A549 (cell line): ENCODE measurements at regions not wholly inside any gene's neighbourhood (a gene's known extent, or its start where the extent isn't known, plus 50 kb on each side); places are given as distances from the start of the nearest gene placed in this dataset.

Experiments
- ATAC-seq, 2 experiments: fragments of 200-7000 bp in 1 of 2; fragments of >200 bp in 1 of 2; cut with Nextera tagmentation in 1 of 2; cut with Tn5 transposase in 1 of 2; 3 replicates each; pipeline versions ENCODE4 v1.8.0 to v1.9.1; 2018 to 2020; ENCODE audit warnings: mild to moderate bottlenecking in 1 of 2, moderate library complexity in 1 of 2
- CTCF ChIA-PET: fragments of 300-600 bp; sonication (Branson Sonifier 250); formaldehyde crosslinking; extraction: SDS; loops from one replicate; lab custom pipeline; 2021; ENCODE audit warnings: antibody characterized with exemption, inconsistent platforms; lab: Yijun Ruan, JAX
- POLR2A ChIA-PET: fragments of 350-600 bp; formaldehyde crosslinking; extraction: SDS; loops from one replicate; lab custom pipeline; 2021; ENCODE audit warnings: antibody characterized with exemption, inconsistent platforms; lab: Yijun Ruan, JAX
- DNase-seq, 2 experiments: peaks; one replicate each; pipeline versions ENCODE4 v3.0.0 to v3.0.0-alpha.2; 2011 to 2016; ENCODE audit warnings: low read depth in 1 of 2, low spot score in 1 of 2
- FAIRE-seq: peaks from 2 replicates; lab custom pipeline; 2011; peaks lifted over from hg19 to GRCh38; lab: Jason Lieb, UNC
- H3K27ac ChIP-seq, 2 experiments: fragments of >200 bp; sonication (Bioruptor Twin); formaldehyde crosslinking; 3 replicates each; pipeline ENCODE4 v1.5.1; 2016 to 2017
- H3K4me1 ChIP-seq: fragments of >200 bp; sonication (Bioruptor Twin); formaldehyde crosslinking; 3 replicates; pipeline ENCODE4 v1.6.1; 2016
- H3K4me2 ChIP-seq: fragments of >200 bp; sonication (Bioruptor Twin); formaldehyde crosslinking; 3 replicates; pipeline ENCODE4 v1.6.1; 2016
- H3K4me3 ChIP-seq: fragments of >200 bp; sonication (Bioruptor Twin); formaldehyde crosslinking; 3 replicates; pipeline ENCODE4 v1.5.1; 2016
- H3K9me3 ChIP-seq: fragments of >200 bp; sonication (Bioruptor Twin); formaldehyde crosslinking; 3 replicates; pipeline ENCODE4 v1.6.1; 2016
- BCL3 ChIP-seq: fragments of >200 bp; sonication (Bioruptor Twin); formaldehyde crosslinking; IDR thresholded peaks from 3 replicates; pipeline ENCODE4 v1.6.1; 2016
- CEBPB ChIP-seq, 2 experiments: fragments of >200 bp in 1 of 2; sonication (Bioruptor Twin) in 1 of 2; formaldehyde crosslinking in 1 of 2; IDR thresholded peaks; 2 replicates each; pipeline ENCODE4 v1.6.1; 2012 to 2016
- CHD2 ChIP-seq: fragments of 150-350 bp; IDR thresholded peaks from 2 replicates; pipeline ENCODE4 v1.6.1; 2014; ENCODE audit warnings: low read length; ENCODE audit not compliant: partially characterized antibody
- CHD4 ChIP-seq: fragments of 200-600 bp; sonication (generic); IDR thresholded peaks from 2 replicates; pipeline ENCODE4 v1.6.1; 2016; ENCODE audit warnings: antibody characterized with exemption, mild to moderate bottlenecking, borderline replicate concordance
- CTCF ChIP-seq: fragments of >200 bp; sonication (Bioruptor Twin); formaldehyde crosslinking; IDR thresholded peaks from 3 replicates; pipeline ENCODE4 v1.5.1; 2016
- EHF ChIP-seq: fragments of 250-450 bp; sonication (Bioruptor Pico); IDR thresholded peaks from 2 replicates; pipeline ENCODE4 v1.5.0; 2020; ENCODE audit warnings: mild to moderate bottlenecking
- EHMT2 ChIP-seq: fragments of 200-600 bp; sonication (generic); IDR thresholded peaks from 2 replicates; pipeline ENCODE4 v1.6.1; 2016; ENCODE audit warnings: antibody characterized with exemption, low read depth, mild to moderate bottlenecking, moderate library complexity
- ELK1 ChIP-seq: fragments of 150-350 bp; IDR thresholded peaks from 2 replicates; pipeline ENCODE4 v1.6.1; 2014; ENCODE audit warnings: low read depth, mild to moderate bottlenecking, low read length
- EP300 ChIP-seq, 2 experiments: fragments of >200 bp; sonication (Bioruptor Twin); formaldehyde crosslinking; IDR thresholded peaks; 2 replicates in 1 of 2; 3 replicates in 1 of 2; pipeline ENCODE4 v1.6.1; 2016 to 2017
- HDAC2 ChIP-seq: fragments of 200-600 bp; sonication (generic); IDR thresholded peaks from 2 replicates; pipeline ENCODE4 v1.6.1; 2016
- HEYL ChIP-seq: fragments of 250-450 bp; sonication (Bioruptor Pico); IDR thresholded peaks from 2 replicates; pipeline ENCODE4 v1.8.0; 2021; ENCODE audit warnings: mild to moderate bottlenecking, moderate library complexity
- HMGXB4 ChIP-seq: fragments of 250-450 bp; sonication (Bioruptor Pico); IDR thresholded peaks from 2 replicates; pipeline ENCODE4 v1.5.0; 2021; ENCODE audit warnings: mild to moderate bottlenecking, moderate library complexity, borderline replicate concordance
- HOXA7 ChIP-seq: fragments of 250-450 bp; sonication (Bioruptor Pico); IDR thresholded peaks from 2 replicates; pipeline ENCODE4 v1.5.0; 2020; ENCODE audit warnings: mild to moderate bottlenecking, moderate library complexity
- HOXB5 ChIP-seq: fragments of 250-450 bp; sonication (Bioruptor Pico); IDR thresholded peaks from 2 replicates; pipeline ENCODE4 v1.5.0; 2020; ENCODE audit warnings: mild to moderate bottlenecking, moderate library complexity
- JUNB ChIP-seq: fragments of >200 bp; sonication (Bioruptor Twin); formaldehyde crosslinking; IDR thresholded peaks from 2 replicates; pipeline ENCODE4 v1.6.1; 2016
- KDM1A ChIP-seq: fragments of 200-600 bp; sonication (generic); IDR thresholded peaks from 2 replicates; pipeline ENCODE4 v1.6.1; 2016; ENCODE audit warnings: low read depth, mild to moderate bottlenecking
- KDM5A ChIP-seq: fragments of 200-600 bp; sonication (generic); IDR thresholded peaks from 2 replicates; pipeline ENCODE4 v1.6.1; 2016; ENCODE audit warnings: antibody characterized with exemption, mild to moderate bottlenecking
- MAFK ChIP-seq: fragments of 450-650 bp; IDR thresholded peaks from 2 replicates; pipeline ENCODE4 v1.6.1; 2014; ENCODE audit not compliant: partially characterized antibody
- MYC ChIP-seq: IDR thresholded peaks from 2 replicates; pipeline ENCODE4 v1.6.1; 2012; ENCODE audit warnings: mild to moderate bottlenecking, inconsistent platforms, low read length, improper control_type of control experiment, borderline replicate concordance
- NFE2L2 ChIP-seq: fragments of 150-350 bp; conservative IDR thresholded peaks from 2 replicates; pipeline ENCODE4 v1.6.1; 2014; ENCODE audit warnings: low read length
- NR3C1 ChIP-seq: fragments of >200 bp; sonication (Bioruptor Twin); formaldehyde crosslinking; IDR thresholded peaks from 3 replicates; pipeline ENCODE4 v1.6.1; 2017
- PHF8 ChIP-seq: fragments of 200-600 bp; sonication (generic); IDR thresholded peaks from 2 replicates; pipeline ENCODE4 v1.6.1; 2016; ENCODE audit warnings: low read depth, mild to moderate bottlenecking, antibody characterized with exemption, moderate library complexity, borderline replicate concordance
- POLR2A ChIP-seq: IDR thresholded peaks from 2 replicates; pipeline ENCODE4 v1.6.1; 2012; ENCODE audit warnings: mild to moderate bottlenecking, low read length
- POLR2AphosphoS2 ChIP-seq: conservative IDR thresholded peaks from 2 replicates; pipeline ENCODE4 v1.6.1; 2012; ENCODE audit warnings: low read length, improper control_type of control experiment, inconsistent platforms
- RNF2 ChIP-seq: fragments of 200-600 bp; sonication (generic); IDR thresholded peaks from 2 replicates; pipeline ENCODE4 v1.6.1; 2016; ENCODE audit warnings: low read depth, mild to moderate bottlenecking, antibody characterized with exemption, moderate library complexity, borderline replicate concordance
- TFCP2L1 ChIP-seq: fragments of 250-450 bp; sonication (Bioruptor Pico); IDR thresholded peaks from 2 replicates; pipeline ENCODE4 v1.5.0; 2021; ENCODE audit warnings: mild to moderate bottlenecking
- WGBS: methylation state at CpG from one replicate; pipeline ENCODE4 v1.1.6; 2017; ENCODE audit errors: missing lambda C conversion rate; 5-methylcytosine and 5-hydroxymethylcytosine counted together
- TF ChIP-seq, protein P1 (sequence below): IDR thresholded peaks from 2 replicates; pipeline ENCODE4 v1.6.1; 2012

DNA sequence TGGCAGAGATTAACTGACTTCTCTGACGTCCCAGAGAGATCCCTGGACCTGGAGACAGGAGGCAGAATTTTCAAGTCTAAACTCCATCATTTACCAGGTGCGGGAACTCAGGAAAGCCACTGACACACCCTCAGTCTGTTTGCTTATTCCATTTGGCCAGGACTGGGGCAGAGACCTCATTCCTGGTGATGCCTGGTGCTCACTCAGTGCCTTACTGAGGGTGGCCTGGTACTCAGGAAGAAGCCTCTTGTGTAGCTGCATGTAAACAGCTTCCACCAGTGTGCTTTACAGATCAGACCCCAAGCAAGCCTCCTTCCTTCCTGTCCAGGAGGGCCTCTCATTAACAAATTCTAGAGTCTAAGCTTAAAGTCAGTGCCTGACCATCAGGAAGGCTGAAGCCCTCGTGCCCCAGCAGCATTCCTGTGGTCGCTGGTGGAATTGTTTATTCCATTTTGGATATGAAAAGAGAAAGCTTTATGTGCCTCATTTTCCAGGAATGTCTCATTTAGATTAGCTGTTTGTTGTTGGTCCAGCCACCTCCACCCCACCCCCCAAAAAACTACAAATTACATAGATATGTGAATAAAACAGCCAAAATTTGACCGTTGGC lies 236.1 kb upstream of the CDH5 start (continued):
- TF ChIP-seq HMGXB4 (CRISPR knock-in tag) = no peak
- no peak for TF ChIP-seq HEYL (CRISPR knock-in tag)
- no peak for TF ChIP-seq EP300 (IDR thresholded peaks at IDR 0.05)
- no peak for TF ChIP-seq BCL3
- TF ChIP-seq CHD2 = no peak
- TF ChIP-seq HDAC2 = no peak
- TF ChIP-seq HOXB5 (CRISPR knock-in tag) = no peak
- no peak for TF ChIP-seq TFCP2L1 (CRISPR knock-in tag)
- no peak for TF ChIP-seq NFE2L2
- no peak for TF ChIP-seq JUNB

- Histone ChIP-seq H3K4me3 (no peak overlapping the region), H3K4me1 (0 out of 3 replicates have a peak, but pooled peaks cover 2% of the 10 kb centered on the region), H3K9me3 (no peaks in the 10 kb centered on the region), H3K27ac (no peak overlapping the region), H3K4me2 (no peak overlapping the region)
- ATAC-seq (no peak), FAIRE-seq (no peak), DNase-seq (no peak)
- 11% methylated on average over 4 of the region's 4 CpGs for WGBS
- TF ChIP-seq KDM5A (no peak), HOXA7 (CRISPR knock-in tag) (no peak), EHMT2 (no peak), CTCF (no peak), MAFK (no peak), KDM1A (no peak), EHF (no peak), HEYL (CRISPR knock-in tag) (no peak), POLR2AphosphoS2 (no peak), CEBPB (IDR thresholded peaks at IDR 0.05) (no peak), PHF8 (no peak), POLR2A (no peak), NFE2L2 (no peak), CHD4 (no peak), ELK1 (no peak), RNF2 (no peak), MYC (no peak), NR3C1 (no peak)
- TF ChIP-seq, protein P1, sequence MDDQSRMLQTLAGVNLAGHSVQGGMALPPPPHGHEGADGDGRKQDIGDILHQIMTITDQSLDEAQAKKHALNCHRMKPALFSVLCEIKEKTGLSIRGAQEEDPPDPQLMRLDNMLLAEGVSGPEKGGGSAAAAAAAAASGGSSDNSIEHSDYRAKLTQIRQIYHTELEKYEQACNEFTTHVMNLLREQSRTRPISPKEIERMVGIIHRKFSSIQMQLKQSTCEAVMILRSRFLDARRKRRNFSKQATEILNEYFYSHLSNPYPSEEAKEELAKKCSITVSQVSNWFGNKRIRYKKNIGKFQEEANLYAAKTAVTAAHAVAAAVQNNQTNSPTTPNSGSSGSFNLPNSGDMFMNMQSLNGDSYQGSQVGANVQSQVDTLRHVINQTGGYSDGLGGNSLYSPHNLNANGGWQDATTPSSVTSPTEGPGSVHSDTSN = no peak
- ChIA-PET CTCF (no interaction called here), POLR2A (no interaction called here)
Measured at GRCh38 chr16:66129196-66129595, 237.3 kb upstream of the CDH5 start.
